GM12874 (cell line): ENCODE measurements at regions not wholly inside any gene's neighbourhood (a gene's known extent, or its start where the extent isn't known, plus 50 kb on each side); places are given as distances from the start of the nearest gene placed in this dataset.

Experiments used
- TF ChIP-seq, protein P1 (sequence below): IDR thresholded peaks from 2 replicates; pipeline ENCODE4 v1.5.1; 2011; ENCODE audit warnings: low read depth, mild to moderate bottlenecking, control low read depth, low read length, moderate library complexity; ENCODE audit not compliant: insufficient read depth

DNA sequence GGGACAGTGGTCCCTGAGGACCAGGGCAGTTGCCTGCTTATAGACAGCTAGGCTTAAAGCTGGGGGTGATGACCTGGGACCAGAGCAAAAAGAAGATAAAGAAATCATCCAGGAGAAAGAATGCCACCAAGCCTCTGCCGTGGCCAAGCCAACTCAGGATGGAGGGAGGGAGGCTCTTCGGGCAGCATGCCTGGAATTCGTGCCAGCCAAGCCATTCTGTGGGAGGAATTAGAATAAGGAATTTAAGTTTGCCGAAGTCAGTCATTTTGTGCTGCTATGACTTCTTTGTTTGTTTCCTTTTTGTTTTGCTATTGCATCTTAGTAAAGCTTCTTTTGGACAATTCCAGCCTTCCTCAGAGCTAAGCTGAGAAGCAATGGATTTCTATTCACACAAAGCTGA is 124.1 kb downstream of the EN1 start:
- TF ChIP-seq, protein P1, sequence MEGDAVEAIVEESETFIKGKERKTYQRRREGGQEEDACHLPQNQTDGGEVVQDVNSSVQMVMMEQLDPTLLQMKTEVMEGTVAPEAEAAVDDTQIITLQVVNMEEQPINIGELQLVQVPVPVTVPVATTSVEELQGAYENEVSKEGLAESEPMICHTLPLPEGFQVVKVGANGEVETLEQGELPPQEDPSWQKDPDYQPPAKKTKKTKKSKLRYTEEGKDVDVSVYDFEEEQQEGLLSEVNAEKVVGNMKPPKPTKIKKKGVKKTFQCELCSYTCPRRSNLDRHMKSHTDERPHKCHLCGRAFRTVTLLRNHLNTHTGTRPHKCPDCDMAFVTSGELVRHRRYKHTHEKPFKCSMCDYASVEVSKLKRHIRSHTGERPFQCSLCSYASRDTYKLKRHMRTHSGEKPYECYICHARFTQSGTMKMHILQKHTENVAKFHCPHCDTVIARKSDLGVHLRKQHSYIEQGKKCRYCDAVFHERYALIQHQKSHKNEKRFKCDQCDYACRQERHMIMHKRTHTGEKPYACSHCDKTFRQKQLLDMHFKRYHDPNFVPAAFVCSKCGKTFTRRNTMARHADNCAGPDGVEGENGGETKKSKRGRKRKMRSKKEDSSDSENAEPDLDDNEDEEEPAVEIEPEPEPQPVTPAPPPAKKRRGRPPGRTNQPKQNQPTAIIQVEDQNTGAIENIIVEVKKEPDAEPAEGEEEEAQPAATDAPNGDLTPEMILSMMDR: no peak

DNA sequence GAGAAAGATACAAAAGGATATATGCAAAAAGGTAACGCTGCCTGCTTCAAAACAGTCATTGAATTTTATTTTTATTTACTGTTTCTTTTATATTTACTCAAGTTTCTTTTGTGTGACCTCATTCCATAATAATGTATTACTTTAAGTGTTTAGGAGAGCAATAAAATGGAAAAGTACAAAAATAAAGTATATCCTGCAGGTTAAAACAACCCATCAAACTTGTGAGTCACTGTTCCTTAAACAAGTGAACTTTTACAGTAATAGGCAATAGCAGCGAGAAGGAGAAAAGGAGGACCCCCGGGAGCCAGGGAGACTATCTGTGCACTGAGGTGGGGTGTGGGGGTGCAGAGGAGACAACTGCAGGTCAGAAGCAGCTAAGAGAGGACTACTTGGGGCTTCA is 124.5 kb downstream of the EN1 start:
- TF ChIP-seq, protein P1: no peak

DNA sequence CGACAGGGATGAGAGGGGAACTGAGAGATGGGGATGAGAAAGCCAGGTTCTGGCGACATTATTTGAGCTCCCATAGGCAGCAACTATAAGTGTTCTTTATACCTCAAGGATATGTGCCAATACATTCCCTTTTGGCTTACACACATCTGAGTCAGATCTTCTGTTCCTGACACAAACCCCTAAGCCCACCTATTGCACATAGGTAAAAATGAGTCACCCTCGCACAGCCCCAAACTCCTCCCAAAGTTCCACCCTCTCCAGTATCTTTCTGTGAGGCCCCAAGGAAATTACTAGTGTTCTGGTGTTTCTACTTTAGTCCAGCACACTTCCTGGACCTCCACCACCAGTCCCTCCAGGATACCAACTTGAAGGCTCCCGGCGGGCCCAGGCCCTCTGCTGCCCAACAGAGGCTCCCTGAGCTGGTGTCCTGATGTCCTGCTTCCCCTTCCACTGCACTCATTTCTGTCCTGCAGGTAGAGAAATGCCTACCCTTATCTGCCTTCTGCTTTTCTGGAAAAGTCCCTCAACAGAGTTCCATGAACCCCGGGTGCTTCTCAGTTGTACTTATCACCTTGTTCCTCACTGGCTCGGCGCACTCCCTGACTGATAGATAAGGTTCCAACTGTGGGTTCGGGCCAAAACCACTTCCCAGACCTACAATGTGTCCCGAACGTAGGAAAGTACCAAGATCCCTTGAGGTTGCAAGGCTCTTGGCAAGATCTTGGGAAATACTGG is 125.5 kb downstream of the EN1 start:
- TF ChIP-seq, protein P1: no peak

DNA sequence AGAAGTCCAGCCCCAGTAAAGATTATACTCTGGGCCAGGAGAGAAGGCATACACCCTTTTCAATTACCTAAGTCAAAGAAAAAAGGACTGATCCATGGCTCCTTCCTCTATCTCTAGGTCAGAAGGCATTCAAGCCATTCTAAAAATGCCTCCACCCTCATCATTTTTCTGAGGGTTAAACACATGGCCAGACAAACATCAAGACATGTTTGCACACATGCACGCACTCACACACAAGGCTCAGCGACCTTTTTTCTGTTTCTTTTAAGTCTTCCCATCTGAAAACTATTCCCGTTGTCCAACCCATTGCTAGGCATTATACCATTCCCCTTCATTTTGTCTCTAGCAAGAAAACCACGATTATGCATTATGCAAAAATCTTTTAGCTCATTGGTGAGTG is 126.6 kb downstream of the EN1 start:
- TF ChIP-seq, protein P1: no peak

DNA sequence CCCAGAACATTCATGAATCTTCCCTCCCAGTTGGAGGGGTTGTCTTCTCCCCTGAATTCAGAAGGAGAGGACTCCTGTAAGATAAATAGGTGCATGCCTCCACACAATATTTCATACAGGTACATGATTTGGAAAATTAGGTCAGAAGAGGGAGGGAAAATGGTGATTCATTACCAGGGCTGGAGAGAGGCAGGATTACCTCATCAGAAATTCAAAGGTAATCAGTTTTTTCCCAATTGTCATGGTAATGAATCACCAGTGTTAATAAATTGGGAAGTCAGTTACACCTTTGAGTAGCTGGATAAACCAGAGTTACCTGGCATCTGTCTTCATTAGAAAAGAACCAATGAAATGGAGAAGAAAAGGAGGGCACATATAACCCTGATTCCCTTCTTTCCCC is 128.5 kb downstream of the EN1 start:
- TF ChIP-seq, protein P1: no peak

DNA sequence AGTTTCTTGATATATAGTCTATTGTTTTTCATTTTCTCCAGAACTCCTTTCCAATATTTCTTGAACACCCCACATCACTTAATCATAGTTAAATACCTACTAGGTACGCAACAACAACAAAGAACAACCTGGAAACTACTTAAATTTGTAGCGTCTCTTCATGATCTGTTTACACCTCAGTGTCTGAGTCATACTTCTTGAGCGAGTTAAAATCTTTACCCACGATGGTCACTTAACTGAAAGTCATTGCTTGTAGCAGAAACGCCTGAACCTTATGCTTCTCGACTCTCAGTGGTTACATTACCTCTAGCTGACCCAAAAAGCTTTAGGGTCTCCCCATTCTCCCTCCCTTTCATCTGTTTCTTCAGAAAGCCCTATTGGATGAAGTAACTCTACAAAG is 131.3 kb downstream of the EN1 start:
- TF ChIP-seq, protein P1: no peak

DNA sequence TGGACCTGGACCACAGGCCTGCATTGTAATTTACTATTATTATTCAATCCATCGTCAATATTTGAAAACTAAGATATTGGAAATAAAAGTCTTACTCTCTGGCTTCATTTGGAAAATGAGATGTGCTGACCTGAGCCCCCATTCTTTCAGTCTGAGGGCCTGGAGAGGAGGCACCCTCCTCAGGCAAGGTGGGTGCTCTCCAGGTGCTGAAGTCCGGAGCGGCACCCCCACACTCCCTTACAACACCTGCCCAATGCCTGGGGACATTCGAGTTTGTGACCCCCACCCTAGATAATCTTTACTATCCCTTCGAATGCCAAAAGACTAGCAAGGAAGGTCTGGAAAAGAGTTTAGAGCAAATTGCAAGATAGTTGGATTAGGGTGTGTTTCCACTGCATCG is 133.3 kb downstream of the EN1 start:
- TF ChIP-seq, protein P1: no peak
